Naive thymus-derived CD4-positive, alpha-beta T cell (primary cell): ENCODE measurements at regions not wholly inside any gene's neighbourhood (a gene's known extent, or its start where the extent isn't known, plus 50 kb on each side); places are given as distances from the start of the nearest gene placed in this dataset.

Source experiments
- ATAC-seq: fragments of 150-1000 bp; cut with Tn5 transposase; 2 replicates; pipeline ENCODE4 v1.10.0; 2021; ENCODE audit warnings: mild to moderate bottlenecking, moderate library complexity
- CTCF ChIA-PET: fragments of 350-600 bp; sonication (Branson Sonifier 250); formaldehyde crosslinking; loops from one replicate; lab custom pipeline; 2021; ENCODE audit warnings: antibody characterized with exemption; lab: Charles Lee
- POLR2A ChIA-PET: fragments of 350-600 bp; sonication (Branson Sonifier 250); formaldehyde crosslinking; loops from one replicate; lab custom pipeline; 2021; ENCODE audit warnings: antibody characterized with exemption, inconsistent platforms; lab: Charles Lee
- DNase-seq, 9 donors: peaks; one replicate each; pipeline versions ENCODE4 v3.0.0 to v3.0.0-alpha.2; 2020 to 2022; ENCODE audit warnings: mixed read lengths in 1 of 9
- H3K27ac ChIP-seq: one replicate; pipeline ENCODE4 v1.7.0; 2013; ENCODE audit warnings: mild to moderate bottlenecking, low read depth, low read length, moderate library complexity
- H3K27me3 ChIP-seq, 2 donors: one replicate each; pipeline ENCODE4 v1.7.0; 2013; ENCODE audit warnings: low read length in 2 of 2, mild to moderate bottlenecking in 2 of 2, moderate library complexity in 2 of 2; ENCODE audit not compliant: control insufficient read depth in 2 of 2, insufficient read depth in 2 of 2
- H3K36me3 ChIP-seq, 3 experiments: 1 replicate in 2 of 3; 2 replicates in 1 of 3; pipeline ENCODE4 v1.7.0; 2013; ENCODE audit warnings: low read length in 3 of 3, mild to moderate bottlenecking in 3 of 3, moderate library complexity in 1 of 3; ENCODE audit not compliant: insufficient read depth in 3 of 3, control insufficient read depth in 2 of 3
- H3K4me1 ChIP-seq, 2 donors: one replicate each; pipeline ENCODE4 v1.7.0; 2013; ENCODE audit warnings: low read length in 2 of 2, mild to moderate bottlenecking in 2 of 2, moderate library complexity in 1 of 2; ENCODE audit not compliant: control insufficient read depth in 2 of 2, insufficient read depth in 2 of 2
- H3K4me3 ChIP-seq: 2 replicates; pipeline ENCODE4 v1.7.0; 2013; ENCODE audit warnings: mild to moderate bottlenecking, low read length
- H3K9me3 ChIP-seq, 3 experiments: 1 replicate in 2 of 3; 2 replicates in 1 of 3; pipeline ENCODE4 v1.7.0; 2013; ENCODE audit warnings: low read length in 3 of 3; ENCODE audit not compliant: control insufficient read depth in 2 of 3
- H3K27ac Mint-ChIP-seq, 9 donors: one replicate each; pipeline ENCODE4 v1.8.0; 2020 to 2022; ENCODE audit warnings: mixed read lengths in 9 of 9, mild to moderate bottlenecking in 8 of 9, moderate library complexity in 5 of 9, inconsistent platforms in 2 of 9
- H3K27me3 Mint-ChIP-seq, 5 donors: one replicate each; pipeline ENCODE4 v1.8.0; 2021 to 2022; ENCODE audit warnings: mixed read lengths in 5 of 5, mild to moderate bottlenecking in 1 of 5
- H3K36me3 Mint-ChIP-seq, 5 donors: one replicate each; pipeline ENCODE4 v1.8.0; 2020 to 2022; ENCODE audit warnings: mixed read lengths in 5 of 5, mild to moderate bottlenecking in 3 of 5, inconsistent platforms in 1 of 5
- H3K4me1 Mint-ChIP-seq, 7 donors: one replicate each; pipeline ENCODE4 v1.8.0; 2020 to 2022; ENCODE audit warnings: mixed read lengths in 7 of 7, mild to moderate bottlenecking in 3 of 7, inconsistent platforms in 1 of 7
- H3K4me3 Mint-ChIP-seq, 10 donors: one replicate each; pipeline ENCODE4 v1.8.0; 2020 to 2022; ENCODE audit warnings: mild to moderate bottlenecking in 10 of 10, mixed read lengths in 10 of 10, moderate library complexity in 6 of 10, inconsistent platforms in 2 of 10
- H3K9me3 Mint-ChIP-seq, 11 donors: one replicate each; pipeline ENCODE4 v1.8.0; 2020 to 2022; ENCODE audit warnings: mixed read lengths in 11 of 11, mild to moderate bottlenecking in 4 of 11, inconsistent platforms in 1 of 11, moderate library complexity in 1 of 11
- intact Hi-C, 2 donors: fragments of 100-400 bp; cut with micrococcal nuclease; formaldehyde crosslinking; loops; one replicate each; pipeline ENCODE4 v1.15.1; 2023

- Mint-ChIP-seq H3K36me3 (peaks cover 0 to 2% (median 0%) of the 10 kb centered on the region in 5 donors), H3K4me1 (peaks cover 23 to 59% (median 47%) of the 10 kb centered on the region in 7 donors), H3K27ac (peak overlapping the region in 6 of 9 donors; percentile 22 to 93 (median 58)), H3K4me3 (peak overlapping the region in 1 of 10 donors; percentile 30), H3K27me3 (peaks cover 0 to 3% (median 0%) of the 10 kb centered on the region in 5 donors), H3K9me3 (no peaks in the 10 kb centered on the region)
- ChIA-PET CTCF (interaction anchor here (1.1 kb wide), 1 partner anchor 22 kb away, joined by 3 read pairs; no protein-coding TSS in a partner anchor), POLR2A (no interaction called here)
- intact Hi-C loops, result no loop called here
- DNase-seq, result no peak
- H3K27me3 ChIP-seq, result no peaks in the 10 kb centered on the region
- H3K36me3 ChIP-seq, result no peaks in the 10 kb centered on the region
- H3K4me3 ChIP-seq, result no peak overlapping the region
- no peak for ATAC-seq
- peaks cover 31 to 43% of the 10 kb centered on the region in 2 donors for H3K4me1 ChIP-seq
- H3K9me3 ChIP-seq, result no peaks in the 10 kb centered on the region
- H3K27ac ChIP-seq, result no peak overlapping the region
Measured at GRCh38 chr2:9778471-9779316, 64.6 kb upstream of the TAF1B start.

GRCh38 chr2:9779596-9780264, 63.5 kb upstream of the TAF1B start:
- peak overlapping the region; percentile 33 for H3K27ac ChIP-seq
- peaks cover 0 to 5% (median 0%) of the 10 kb centered on the region in 11 donors for H3K9me3 Mint-ChIP-seq
- peaks cover 31 to 43% of the 10 kb centered on the region in 2 donors for H3K4me1 ChIP-seq

GRCh38 chr2:9780368-9781130, 62.7 kb upstream of the TAF1B start:
- H3K27ac ChIP-seq, result peak overlapping the region; percentile 33
- Mint-ChIP-seq H3K36me3 (peaks cover 0 to 6% (median 0%) of the 10 kb centered on the region in 5 donors), H3K27ac (peak overlapping the region in 7 of 9 donors; percentile 74 to 93 (median 84)), H3K4me3 (peak overlapping the region in 2 of 10 donors; percentile 52 to 79), H3K27me3 (no peaks in the 10 kb centered on the region), H3K9me3 (peaks cover 0 to 5% (median 0%) of the 10 kb centered on the region in 11 donors), H3K4me1 (peaks cover 23 to 59% (median 47%) of the 10 kb centered on the region in 7 donors)
- no peaks in the 10 kb centered on the region for H3K9me3 ChIP-seq
- ATAC-seq (no peak), DNase-seq (no peak)
- intact Hi-C loops, result loop anchor here (5.0 kb wide), 4 partner anchors 43 to 573 kb away; partner anchors contain the start of genes ASAP2 (in 1 of the 2), CPSF3 (in 1 of the 2), ITGB1BP1 (in 1 of the 2) and TAF1B (in 1 of the 2)
- peaks cover 31 to 43% of the 10 kb centered on the region in 2 donors for H3K4me1 ChIP-seq
- ChIA-PET CTCF (interaction anchor here (0.6 kb wide), 2 partner anchors 10 to 23 kb away, joined by 3 to 4 read pairs; no protein-coding TSS in a partner anchor), POLR2A (no interaction called here)
- H3K4me3 ChIP-seq, result no peak overlapping the region
- H3K27me3 ChIP-seq, result no peaks in the 10 kb centered on the region
- no peaks in the 10 kb centered on the region for H3K36me3 ChIP-seq

More at GRCh38 chr2:9779596-9780264, 63.5 kb upstream of the TAF1B start:
- Mint-ChIP-seq H3K27me3 (no peaks in the 10 kb centered on the region), H3K27ac (peak overlapping the region; percentile 65 to 93 (median 84)), H3K36me3 (peaks cover 0 to 6% (median 0%) of the 10 kb centered on the region in 5 donors), H3K4me1 (peaks cover 23 to 59% (median 47%) of the 10 kb centered on the region in 7 donors), H3K4me3 (peak overlapping the region in 8 of 10 donors; percentile 10 to 79 (median 34))
- H3K9me3 ChIP-seq, result no peaks in the 10 kb centered on the region
- H3K36me3 ChIP-seq, result no peaks in the 10 kb centered on the region
- CTCF ChIA-PET, result interaction anchor here (0.6 kb wide), 2 partner anchors 10 to 24 kb away, joined by 3 to 4 read pairs; no protein-coding TSS in a partner anchor
- intact Hi-C loops, result loop anchor here (5.0 kb wide), 4 partner anchors 42 to 572 kb away; partner anchors contain the start of genes ASAP2 (in 1 of the 2), CPSF3 (in 1 of the 2), ITGB1BP1 (in 1 of the 2) and TAF1B (in 1 of the 2)
- no peaks in the 10 kb centered on the region for H3K27me3 ChIP-seq
- no peak overlapping the region for H3K4me3 ChIP-seq
- ATAC-seq (peak; percentile 37), DNase-seq (peak in 4 of 9 donors; percentile 10 to 46 (median 19))
- POLR2A ChIA-PET, result no interaction called here

- no peaks in the 10 kb centered on the region for H3K9me3 ChIP-seq
- Mint-ChIP-seq H3K27me3 (no peaks in the 10 kb centered on the region), H3K27ac (peak overlapping the region in 5 of 9 donors; percentile 53 to 93 (median 82)), H3K9me3 (peaks cover 0 to 5% (median 0%) of the 10 kb centered on the region in 11 donors), H3K4me3 (no peak overlapping the region), H3K36me3 (peaks cover 0 to 8% (median 0%) of the 10 kb centered on the region in 5 donors), H3K4me1 (peaks cover 23 to 62% (median 47%) of the 10 kb centered on the region in 7 donors)
- ChIA-PET POLR2A (no interaction called here), CTCF (interaction anchor here (0.6 kb wide), 1 partner anchor 42 kb away, joined by 4 read pairs; no protein-coding TSS in a partner anchor)
- H3K36me3 ChIP-seq, result no peaks in the 10 kb centered on the region
- ATAC-seq, result no peak
- peaks cover 31 to 43% of the 10 kb centered on the region in 2 donors for H3K4me1 ChIP-seq
- H3K27ac ChIP-seq, result no peak overlapping the region
- intact Hi-C loops, result loop anchor here (5.0 kb wide), 4 partner anchors 44 to 574 kb away; partner anchors contain the start of genes ASAP2 (in 1 of the 2), CPSF3 (in 1 of the 2), ITGB1BP1 (in 1 of the 2) and TAF1B (in 1 of the 2)
- H3K4me3 ChIP-seq, result no peak overlapping the region
- no peak for DNase-seq
- no peaks in the 10 kb centered on the region for H3K27me3 ChIP-seq
Measured at GRCh38 chr2:9781252-9781651, 62.0 kb upstream of the TAF1B start.

- Mint-ChIP-seq H3K4me1 (peaks cover 23 to 68% (median 49%) of the 10 kb centered on the region in 7 donors), H3K27me3 (no peaks in the 10 kb centered on the region), H3K36me3 (peaks cover 0 to 8% (median 0%) of the 10 kb centered on the region in 5 donors), H3K27ac (peak overlapping the region; percentile 45 to 94 (median 88)), H3K9me3 (peaks cover 0 to 5% (median 0%) of the 10 kb centered on the region in 11 donors), H3K4me3 (peak overlapping the region in 9 of 10 donors; percentile 4 to 63 (median 31))
- POLR2A ChIA-PET, result interaction anchor here (1.1 kb wide), 1 partner anchor 151 kb away, joined by 3 read pairs; the partner anchor contains the start of gene YWHAQ
- Histone ChIP-seq H3K4me3 (no peak overlapping the region), H3K27me3 (no peaks in the 10 kb centered on the region), H3K4me1 (peaks cover 31 to 43% of the 10 kb centered on the region in 2 donors), H3K27ac (peak overlapping the region; percentile 56), H3K9me3 (no peaks in the 10 kb centered on the region), H3K36me3 (no peaks in the 10 kb centered on the region)
- ATAC-seq, result peak; percentile 86
- CTCF ChIA-PET, result interaction anchor here (0.6 kb wide), 1 partner anchor 43 kb away, joined by 4 read pairs; no protein-coding TSS in a partner anchor
- peak in 8 of 9 donors; percentile 32 to 75 (median 65) for DNase-seq
- intact Hi-C loops, result loop anchor here (1.0 to 5.0 kb wide), 15 partner anchors 12 to 575 kb away; partner anchors contain the start of genes ADAM17 (in 2 of the 2), CPSF3 (in 2 of the 2), ITGB1BP1 (in 2 of the 2) and ASAP2 (in 1 of the 2)
Measured at GRCh38 chr2:9782197-9782719, 61.0 kb upstream of the TAF1B start.
